ENCODE measurements at regions not wholly inside any gene's neighbourhood (a gene's known extent, or its start where the extent isn't known, plus 50 kb on each side); places are given as distances from the start of the nearest gene placed in this dataset.

GRCh38 chr1:105459759-105460158 is 1596.7 kb upstream of the PRMT6 start:
- no peaks in the 10 kb centered on the region for H3K79me2 ChIP-seq (ENCODE audit: insufficient read depth, low read length)
- no TSS peak for BruUV-seq (replicated peaks)
- H2AFZ ChIP-seq (ENCODE audit: low read length), result no peak overlapping the region
- DNase-seq (ENCODE audit: low spot score) (no peak), ATAC-seq (no peak), FAIRE-seq (no peak)
- intact Hi-C loops (cut with micrococcal nuclease; ENCODE audit: unreplicated experiment) (loop anchor here (5.0 kb wide), 1 partner anchor 333 kb away; no protein-coding TSS in a partner anchor), in situ Hi-C loops (cut with HindIII; ENCODE audit: extremely low pct_ligation_motif_present, low pct_unique_long_range_greater_than_20kb) (no loop called here)
- no peak overlapping the region for H3K4me3 ChIP-seq (replicated peaks in 1 of 3; ENCODE audit: insufficient read depth in 1 of 3, low read depth in 2 of 3, low read length in 3 of 3)
- H3K4me2 ChIP-seq (ENCODE audit: low read depth, low read length), result no peak overlapping the region
- TF ChIP-seq REL (CRISPR knock-in tag; conservative IDR thresholded peaks at IDR 0.05) (no peak), BCLAF1 (IDR thresholded peaks at IDR 0.05) (no peak), ZBTB38 (CRISPR knock-in tag; IDR thresholded peaks at IDR 0.05) (no peak), SOX13 (IDR thresholded peaks at IDR 0.05) (no peak), SOX13 (CRISPR knock-in tag; conservative IDR thresholded peaks at IDR 0.05 in 1 of 2, IDR thresholded peaks at IDR 0.05 in 1 of 2) (no peak), CEBPZ (IDR thresholded peaks at IDR 0.05; ENCODE audit: low read length) (no peak), FOXO1 (CRISPR knock-in tag; IDR thresholded peaks at IDR 0.05) (no peak), STAG1 (CRISPR knock-in tag; IDR thresholded peaks at IDR 0.05) (no peak), XRCC5 (optimal IDR thresholded peaks at IDR 0.05; ENCODE audit: low read length) (no peak), BRCA1 (CRISPR knock-in tag; IDR thresholded peaks at IDR 0.05) (no peak), TBP (CRISPR knock-in tag; IDR thresholded peaks at IDR 0.05) (no peak)
- no peaks in the 10 kb centered on the region for H4K20me1 ChIP-seq (ENCODE audit: insufficient read depth, low read length)
- ChIA-PET CTCF (ENCODE audit: low intra/inter-chr PET ratio, low total read pairs) (no interaction called here), POLR2A (no interaction called here)
- H3K36me3 ChIP-seq (replicated peaks in 1 of 2; ENCODE audit: control insufficient read depth in 1 of 2, insufficient read depth in 2 of 2, low read length in 2 of 2), result no peaks in the 10 kb centered on the region
- H3K9me3 ChIP-seq (ENCODE audit: low read length), result peaks cover 8% of the 10 kb centered on the region
- H3K9ac ChIP-seq (ENCODE audit: insufficient read depth, low read depth, low read length), result no peak overlapping the region
- H3K27ac ChIP-seq (ENCODE audit: extremely low read length, insufficient read depth, low read length), result no peak overlapping the region
- no peaks in the 10 kb centered on the region for H3K27me3 ChIP-seq (ENCODE audit: control insufficient read depth in 1 of 2, insufficient read depth in 2 of 2, low read length in 2 of 2)
- H3K4me1 ChIP-seq (ENCODE audit: insufficient read depth, low read length), result no peaks in the 10 kb centered on the region
